ENCODE measurements at regions not wholly inside any gene's neighbourhood (a gene's known extent, or its start where the extent isn't known, plus 50 kb on each side); places are given as distances from the start of the nearest gene placed in this dataset.
"Not testable (repeated sequence)": the region's sequence is repeated elsewhere in the genome, so short reads cannot be mapped to it uniquely, and the experiment has no call there.

- Histone ChIP-seq H3K27ac (no peak overlapping the region), H3K4me2 (no peak overlapping the region), H3K9me3 (no peaks in the 10 kb centered on the region), H3K36me3 (no peaks in the 10 kb centered on the region), H3K4me3 (no peak overlapping the region), H3K9ac (no peak overlapping the region), H4K20me1 (no peaks in the 10 kb centered on the region), H3K27me3 (no peaks in the 10 kb centered on the region), H3K4me1 (no peaks in the 10 kb centered on the region)
- TF ChIP-seq Cebpa-rat (IDR thresholded peaks at IDR 0.05): no peak
Observed at GRCh38 chr6:19721766-19722377, 115.3 kb upstream of the ID4 start.

GRCh38 chr6:19722999-19723398 is 114.2 kb upstream of the ID4 start:
- Histone ChIP-seq H4K20me1 (no peaks in the 10 kb centered on the region), H3K4me2 (no peak overlapping the region), H3K27ac (no peak overlapping the region), H3K4me1 (no peaks in the 10 kb centered on the region), H3K4me3 (no peak overlapping the region), H3K27me3 (no peaks in the 10 kb centered on the region), H3K36me3 (no peaks in the 10 kb centered on the region), H3K9ac (no peak overlapping the region), H3K9me3 (no peaks in the 10 kb centered on the region)
- TF ChIP-seq Cebpa-rat (IDR thresholded peaks at IDR 0.05): no peak

- Histone ChIP-seq H3K36me3 (no peaks in the 10 kb centered on the region), H3K4me2 (no peak overlapping the region), H3K27ac (no peak overlapping the region), H3K9me3 (no peaks in the 10 kb centered on the region), H3K4me3 (no peak overlapping the region), H3K27me3 (no peaks in the 10 kb centered on the region), H3K9ac (no peak overlapping the region), H3K4me1 (no peaks in the 10 kb centered on the region), H4K20me1 (no peaks in the 10 kb centered on the region)
- no peak for TF ChIP-seq Cebpa-rat (IDR thresholded peaks at IDR 0.05)
Observed at GRCh38 chr6:19723545-19723944, 113.6 kb upstream of the ID4 start.

GRCh38 chr6:19725436-19725835 is 111.7 kb upstream of the ID4 start:
- not testable (repeated sequence) for H4K20me1 ChIP-seq, H3K4me3 ChIP-seq, H3K27me3 ChIP-seq, H3K4me2 ChIP-seq, H3K27ac ChIP-seq, H3K4me1 ChIP-seq, H3K9ac ChIP-seq, H3K9me3 ChIP-seq, H3K36me3 ChIP-seq

DNA sequence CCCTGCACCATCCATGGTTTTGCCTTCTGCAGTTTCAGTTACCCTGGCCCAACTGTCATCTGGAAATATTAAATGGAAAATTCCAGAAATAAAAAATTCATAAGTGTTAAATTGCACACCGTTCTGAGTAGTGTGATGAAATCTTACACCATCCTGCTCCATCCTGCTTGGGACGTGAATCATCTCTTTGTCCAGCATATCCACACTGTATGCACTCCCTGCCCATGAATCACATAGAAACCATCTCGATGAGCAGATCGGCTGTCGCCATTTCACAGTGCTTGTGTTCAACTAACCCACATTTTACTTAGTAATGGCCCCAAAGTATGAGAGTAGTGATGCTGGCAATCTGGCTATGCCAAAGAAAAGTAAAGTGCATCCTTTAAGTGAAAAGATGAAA is 105.9 kb upstream of the ID4 start:
- no peaks in the 10 kb centered on the region for H3K36me3 ChIP-seq
- TF ChIP-seq Cebpa-rat (IDR thresholded peaks at IDR 0.05): no peak
- H3K4me1 ChIP-seq: no peaks in the 10 kb centered on the region
- no peaks in the 10 kb centered on the region for H4K20me1 ChIP-seq
- no peak overlapping the region for H3K4me2 ChIP-seq
- no peak overlapping the region for H3K9ac ChIP-seq
- no peak overlapping the region for H3K27ac ChIP-seq
- H3K4me3 ChIP-seq: no peak overlapping the region
- no peaks in the 10 kb centered on the region for H3K27me3 ChIP-seq
- peaks cover 6% of the 10 kb centered on the region; the same call in 1 of the 2 replicates for H3K9me3 ChIP-seq

DNA sequence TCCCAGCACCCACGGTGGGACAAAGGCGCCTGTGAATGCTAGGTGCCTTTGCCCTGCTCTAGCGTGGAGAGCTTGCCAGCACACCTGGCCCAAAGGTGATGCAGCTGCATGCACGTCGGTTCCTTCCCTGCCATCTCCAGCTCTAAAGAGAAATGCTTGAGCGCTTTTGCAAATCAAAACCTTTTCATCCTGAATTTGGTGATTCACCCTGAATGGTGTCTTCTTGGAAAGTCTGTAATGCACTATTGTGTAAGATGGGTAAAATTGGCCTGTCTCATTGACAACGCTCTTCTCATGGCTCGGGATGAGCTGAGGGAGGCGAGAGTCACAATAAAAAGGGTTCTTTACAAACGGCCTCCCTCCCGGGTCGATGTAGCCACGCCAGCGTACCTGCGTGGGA is 103.1 kb upstream of the ID4 start:
- Histone ChIP-seq H4K20me1 (no peaks in the 10 kb centered on the region), H3K27me3 (no peaks in the 10 kb centered on the region), H3K4me1 (no peaks in the 10 kb centered on the region), H3K4me2 (no peak overlapping the region), H3K4me3 (no peak overlapping the region), H3K27ac (no peak overlapping the region), H3K36me3 (no peaks in the 10 kb centered on the region), H3K9me3 (peaks cover 6% of the 10 kb centered on the region; the same call in 1 of the 2 replicates), H3K9ac (no peak overlapping the region)
- no peak for TF ChIP-seq Cebpa-rat (IDR thresholded peaks at IDR 0.05)

- Histone ChIP-seq H3K36me3 (no peaks in the 10 kb centered on the region), H4K20me1 (no peaks in the 10 kb centered on the region), H3K4me1 (no peaks in the 10 kb centered on the region), H3K4me3 (no peak overlapping the region), H3K27me3 (no peaks in the 10 kb centered on the region), H3K27ac (no peak overlapping the region), H3K9me3 (peaks cover 6% of the 10 kb centered on the region; the same call in 1 of the 2 replicates), H3K4me2 (no peak overlapping the region), H3K9ac (no peak overlapping the region)
- TF ChIP-seq Cebpa-rat (IDR thresholded peaks at IDR 0.05): no peak
Observed at GRCh38 chr6:19734519-19734918, 102.7 kb upstream of the ID4 start.

- Histone ChIP-seq H4K20me1 (no peaks in the 10 kb centered on the region), H3K9me3 (no peaks in the 10 kb centered on the region), H3K36me3 (no peaks in the 10 kb centered on the region), H3K4me2 (no peak overlapping the region), H3K9ac (no peak overlapping the region), H3K27ac (no peak overlapping the region), H3K4me1 (no peaks in the 10 kb centered on the region), H3K4me3 (no peak overlapping the region), H3K27me3 (no peaks in the 10 kb centered on the region)
- no peak for TF ChIP-seq Cebpa-rat (IDR thresholded peaks at IDR 0.05)
Observed at GRCh38 chr6:19736066-19736465, 101.1 kb upstream of the ID4 start.

DNA sequence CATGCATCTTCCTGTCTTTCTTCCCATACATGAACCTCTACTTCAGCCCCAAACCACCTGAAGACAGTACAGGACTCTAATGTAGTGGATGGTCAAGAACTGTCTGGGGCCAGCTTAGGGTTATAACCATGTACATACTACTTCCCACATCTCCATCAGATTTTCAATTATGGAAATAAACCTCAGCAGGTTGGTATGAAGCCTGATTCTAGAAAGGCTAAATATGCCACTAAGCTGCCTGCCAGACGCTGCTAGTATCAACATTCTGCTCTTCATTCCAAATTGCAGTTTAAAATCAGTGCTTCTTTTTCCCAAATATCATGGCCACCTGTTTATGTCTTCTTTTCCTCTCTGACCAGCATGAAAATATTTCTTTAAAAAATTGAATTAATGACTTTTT is 99.2 kb upstream of the ID4 start:
- H3K4me1 ChIP-seq: no peaks in the 10 kb centered on the region
- no peak for TF ChIP-seq Cebpa-rat (IDR thresholded peaks at IDR 0.05)
- H3K4me2 ChIP-seq: no peak overlapping the region
- no peaks in the 10 kb centered on the region for H3K9me3 ChIP-seq
- H3K27ac ChIP-seq: no peak overlapping the region
- H3K4me3 ChIP-seq: no peak overlapping the region
- H3K36me3 ChIP-seq: no peaks in the 10 kb centered on the region
- no peaks in the 10 kb centered on the region for H3K27me3 ChIP-seq
- H4K20me1 ChIP-seq: no peaks in the 10 kb centered on the region
- H3K9ac ChIP-seq: no peak overlapping the region

DNA sequence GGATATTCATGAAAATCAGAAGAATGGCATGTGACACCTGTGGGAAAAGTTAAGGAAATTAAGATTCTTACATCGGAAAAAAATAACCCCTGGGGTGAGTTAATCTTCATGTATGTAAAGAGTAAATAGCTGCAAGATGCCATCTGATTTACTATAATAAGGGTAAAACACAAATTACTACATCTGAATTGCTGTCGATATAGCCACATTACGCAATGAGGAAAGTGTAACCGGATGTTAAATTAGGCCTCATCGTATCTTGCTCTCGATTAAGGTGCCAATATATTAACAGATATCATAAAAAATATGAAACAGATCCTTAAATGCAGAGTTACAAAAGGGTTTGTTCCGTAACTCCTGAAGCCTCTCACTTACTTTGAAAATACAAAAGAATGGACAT is 87.4 kb upstream of the ID4 start:
- Histone ChIP-seq H3K4me2 (no peak overlapping the region), H3K27me3 (no peaks in the 10 kb centered on the region), H4K20me1 (no peaks in the 10 kb centered on the region), H3K4me3 (no peak overlapping the region), H3K4me1 (no peaks in the 10 kb centered on the region), H3K9me3 (no peaks in the 10 kb centered on the region), H3K36me3 (no peaks in the 10 kb centered on the region), H3K27ac (no peak overlapping the region), H3K9ac (no peak overlapping the region)
- no peak for TF ChIP-seq Cebpa-rat (IDR thresholded peaks at IDR 0.05)

- H3K9me3 ChIP-seq: no peaks in the 10 kb centered on the region
- H3K27me3 ChIP-seq: no peaks in the 10 kb centered on the region
- no peak overlapping the region for H3K27ac ChIP-seq
- no peaks in the 10 kb centered on the region for H3K4me1 ChIP-seq
- H3K36me3 ChIP-seq: no peaks in the 10 kb centered on the region
- no peak overlapping the region for H3K4me3 ChIP-seq
- H3K4me2 ChIP-seq: no peak overlapping the region
- H4K20me1 ChIP-seq: no peaks in the 10 kb centered on the region
- no peak overlapping the region for H3K9ac ChIP-seq
- no peak for TF ChIP-seq Cebpa-rat (IDR thresholded peaks at IDR 0.05)
Observed at GRCh38 chr6:19752746-19753145, 84.4 kb upstream of the ID4 start.
